ENCODE measurements at regions not wholly inside any gene's neighbourhood (a gene's known extent, or its start where the extent isn't known, plus 50 kb on each side); places are given as distances from the start of the nearest gene placed in this dataset.

GRCh38 chr6:105936972-105937371, 149.2 kb upstream of the PRDM1 start:
- no peak overlapping the region for H3K27ac Mint-ChIP-seq
- Histone ChIP-seq H3K9me3 (replicated peaks in 1 of 2; ENCODE audit: control insufficient read depth in 1 of 2, insufficient read depth in 1 of 2, low read length in 2 of 2) (no peaks in the 10 kb centered on the region), H2AFZ (ENCODE audit: insufficient read depth, low read depth, low read length, poor library complexity, severe bottlenecking) (no peak overlapping the region), H3K79me2 (ENCODE audit: insufficient read depth, low read length) (no peaks in the 10 kb centered on the region), H3K27me3 (ENCODE audit: control insufficient read depth in 2 of 2, insufficient read depth in 2 of 2, low read length in 2 of 2) (no peaks in the 10 kb centered on the region), H3K9ac (ENCODE audit: insufficient read depth, low read length, poor library complexity, severe bottlenecking) (no peak overlapping the region), H3K4me2 (replicated peaks; ENCODE audit: extremely low read depth, low read length, poor library complexity, severe bottlenecking) (no peak overlapping the region), H3K27ac (ENCODE audit: low read depth in 1 of 2, low read length in 2 of 2) (no peak overlapping the region), H3K36me3 (replicated peaks in 1 of 2; ENCODE audit: control insufficient read depth in 1 of 2, insufficient read depth in 2 of 2, low read length in 2 of 2) (no peaks in the 10 kb centered on the region), H3K4me1 (ENCODE audit: control insufficient read depth in 1 of 2, insufficient read depth in 2 of 2, low read length in 2 of 2) (peaks cover 24% of the 10 kb centered on the region in 2 donors), H4K20me1 (ENCODE audit: insufficient read depth, low read length) (no peaks in the 10 kb centered on the region), H3K4me3 (replicated peaks in 1 of 3; ENCODE audit: low read depth in 2 of 3, low read length in 3 of 3) (no peak overlapping the region)
- no peak overlapping the region for H3K4me3 Mint-ChIP-seq
- H3K36me3 Mint-ChIP-seq: no peaks in the 10 kb centered on the region
- DNase-seq: no peak
- WGBS (ENCODE audit: insufficient coverage): 100% methylated on average over 2 of the region's 2 CpGs
- peaks cover 0 to 2% (median 0%) of the 10 kb centered on the region in 3 donors for H3K27me3 Mint-ChIP-seq (ENCODE audit: low read depth in 3 of 3)
- peaks cover 0 to 2% (median 0%) of the 10 kb centered on the region in 7 donors for H3K9me3 Mint-ChIP-seq
- peaks cover 21% of the 10 kb centered on the region for H3K4me1 Mint-ChIP-seq
- TF ChIP-seq CTCF (IDR thresholded peaks at IDR 0.05): no peak
- intact Hi-C loops (cut with micrococcal nuclease): loop anchor here in 1 of 2 donors (10.0 kb wide), 1 partner anchor 52 kb away; no protein-coding TSS in a partner anchor

- peaks cover 30% of the 10 kb centered on the region for H3K4me1 Mint-ChIP-seq
- H4K20me1 ChIP-seq (ENCODE audit: insufficient read depth, low read length): no peaks in the 10 kb centered on the region
- peak overlapping the region; percentile 88 to 96 (median 89) for H3K27ac Mint-ChIP-seq
- peaks cover 0 to 2% (median 0%) of the 10 kb centered on the region in 7 donors for H3K9me3 Mint-ChIP-seq
- H3K4me2 ChIP-seq (replicated peaks; ENCODE audit: extremely low read depth, low read length, poor library complexity, severe bottlenecking): peak overlapping the region; percentile 25
- no peak overlapping the region for H3K9ac ChIP-seq (ENCODE audit: insufficient read depth, low read length, poor library complexity, severe bottlenecking)
- no peaks in the 10 kb centered on the region for H3K9me3 ChIP-seq (replicated peaks in 1 of 2; ENCODE audit: control insufficient read depth in 1 of 2, insufficient read depth in 1 of 2, low read length in 2 of 2)
- intact Hi-C loops (cut with micrococcal nuclease): loop anchor here in 1 of 2 donors (10.0 kb wide), 1 partner anchor 51 kb away; no protein-coding TSS in a partner anchor
- H3K27me3 ChIP-seq (ENCODE audit: control insufficient read depth in 2 of 2, insufficient read depth in 2 of 2, low read length in 2 of 2): no peaks in the 10 kb centered on the region
- no peaks in the 10 kb centered on the region for H3K36me3 Mint-ChIP-seq
- H3K79me2 ChIP-seq (ENCODE audit: insufficient read depth, low read length): no peaks in the 10 kb centered on the region
- WGBS (ENCODE audit: insufficient coverage): 36% methylated on average over 2 of the region's 4 CpGs
- H3K27me3 Mint-ChIP-seq (ENCODE audit: low read depth in 3 of 3): peaks cover 0 to 2% (median 0%) of the 10 kb centered on the region in 3 donors
- H3K4me1 ChIP-seq (ENCODE audit: control insufficient read depth in 1 of 2, insufficient read depth in 2 of 2, low read length in 2 of 2): peaks cover 27 to 34% of the 10 kb centered on the region in 2 donors
- H2AFZ ChIP-seq (ENCODE audit: insufficient read depth, low read depth, low read length, poor library complexity, severe bottlenecking): peak overlapping the region; percentile 52
- no peak for TF ChIP-seq CTCF (IDR thresholded peaks at IDR 0.05)
- no peaks in the 10 kb centered on the region for H3K36me3 ChIP-seq (replicated peaks in 1 of 2; ENCODE audit: control insufficient read depth in 1 of 2, insufficient read depth in 2 of 2, low read length in 2 of 2)
- peak overlapping the region in 1 of 2 donors; percentile 59 for H3K4me3 Mint-ChIP-seq
- H3K27ac ChIP-seq (ENCODE audit: low read depth in 1 of 2, low read length in 2 of 2): peak overlapping the region; percentile 74
- H3K4me3 ChIP-seq (replicated peaks in 1 of 3; ENCODE audit: low read depth in 2 of 3, low read length in 3 of 3): peak overlapping the region in 1 of 3 experiments; percentile 22
- peak; percentile 35 to 78 (median 70) for DNase-seq
These were observed 150.7 kb upstream of the PRDM1 start for GRCh38 chr6:105935416-105935815.
